ENCODE measurements at regions not wholly inside any gene's neighbourhood (a gene's known extent, or its start where the extent isn't known, plus 50 kb on each side); places are given as distances from the start of the nearest gene placed in this dataset.
A peak's percentile ranks its signal among the peaks of the same experiment; 100 is the strongest.
"Not testable (repeated sequence)": the region's sequence is repeated elsewhere in the genome, so short reads cannot be mapped to it uniquely, and the experiment has no call there.

- no peak for DNase-seq (ENCODE audit: low read depth)
Measured at GRCh38 chr21:35982717-35983116, 77.6 kb downstream of the SETD4 start.

- DNase-seq (ENCODE audit: low read depth): no peak
Measured at GRCh38 chr21:35981514-35982070, 78.7 kb downstream of the SETD4 start.

- DNase-seq (ENCODE audit: low read depth): no peak
Measured at GRCh38 chr21:35980821-35981220, 79.5 kb downstream of the SETD4 start.

GRCh38 chr21:35977860-35978259 is 82.5 kb downstream of the SETD4 start:
- DNase-seq (ENCODE audit: low read depth): not testable (repeated sequence)

- DNase-seq (ENCODE audit: low read depth): no peak
Measured at GRCh38 chr21:35976929-35977328, 83.4 kb downstream of the SETD4 start.

- DNase-seq (ENCODE audit: low read depth): no peak
Measured at GRCh38 chr21:35976481-35976880, 83.8 kb downstream of the SETD4 start.

- no peak for DNase-seq (ENCODE audit: low read depth)
Measured at GRCh38 chr21:35974775-35975174, 85.6 kb downstream of the SETD4 start.

- DNase-seq (ENCODE audit: low read depth): no peak
Measured at GRCh38 chr21:35971824-35972223, 88.5 kb downstream of the SETD4 start.

GRCh38 chr21:35969281-35969680 is 91.0 kb downstream of the SETD4 start:
- DNase-seq (ENCODE audit: low read depth): no peak

- no peak for DNase-seq (ENCODE audit: low read depth)
Measured at GRCh38 chr21:35968564-35968963, 91.8 kb downstream of the SETD4 start.

GRCh38 chr21:35965699-35966098 is 94.6 kb downstream of the SETD4 start:
- DNase-seq (ENCODE audit: low read depth): no peak

- no peak for DNase-seq (ENCODE audit: low read depth)
Measured at GRCh38 chr21:35963920-35964451, 96.3 kb downstream of the SETD4 start.

GRCh38 chr21:35962917-35963316 is 97.4 kb downstream of the SETD4 start:
- no peak for DNase-seq (ENCODE audit: low read depth)

- DNase-seq (ENCODE audit: low read depth): no peak
Measured at GRCh38 chr21:35954066-35954465, 106.3 kb downstream of the SETD4 start.

GRCh38 chr21:35953597-35953996 is 106.7 kb downstream of the SETD4 start:
- no peak for DNase-seq (ENCODE audit: low read depth)

GRCh38 chr21:35952651-35953340 is 107.5 kb downstream of the SETD4 start:
- DNase-seq (ENCODE audit: low read depth): no peak

GRCh38 chr21:35948982-35949381 is 111.3 kb downstream of the SETD4 start:
- DNase-seq (ENCODE audit: low read depth): no peak

GRCh38 chr21:35945089-35945671 is 115.1 kb downstream of the SETD4 start:
- DNase-seq (ENCODE audit: low read depth): no peak

GRCh38 chr21:35943752-35944151 is 116.6 kb downstream of the SETD4 start:
- DNase-seq (ENCODE audit: low read depth): no peak

GRCh38 chr21:35942211-35943144 is 117.8 kb downstream of the SETD4 start:
- DNase-seq (ENCODE audit: low read depth): no peak

GRCh38 chr21:35940074-35940927 is 120.0 kb downstream of the SETD4 start:
- peak; percentile 75 for DNase-seq (ENCODE audit: low read depth)
